IMR-90 (cell line): ENCODE measurements at regions not wholly inside any gene's neighbourhood (a gene's known extent, or its start where the extent isn't known, plus 50 kb on each side); places are given as distances from the start of the nearest gene placed in this dataset.

Experiments
- ATAC-seq: fragments of 200-7000 bp; cut with Tn5 transposase; 2 replicates; pipeline ENCODE4 v1.9.1; 2020; ENCODE audit warnings: low read depth, mild to moderate bottlenecking, moderate library complexity
- BruUV-seq: library from RNA; stranded (reverse); fragments of 400-500 nt; replicated peaks from 2 replicates; lab custom pipeline; 2021; lab: Mats Ljungman, UMichigan
- CTCF ChIA-PET: fragments of 300-600 bp; formaldehyde crosslinking; extraction: SDS; loops from one replicate; lab custom pipeline; 2021; ENCODE audit warnings: antibody characterized with exemption; lab: Yijun Ruan, JAX
- POLR2A ChIA-PET: fragments of 300-600 bp; sonication (Branson Sonifier 250); formaldehyde crosslinking; loops from one replicate; lab custom pipeline; 2022; ENCODE audit warnings: antibody characterized with exemption; ENCODE audit not compliant: unreplicated experiment; lab: Charles Lee
- DNase-seq: peaks from one replicate; pipeline ENCODE4 v3.0.0; 2013
- H2AFZ ChIP-seq: replicated peaks from 2 replicates; pipeline ENCODE3; 2013; ENCODE audit warnings: low read length, mild to moderate bottlenecking; ENCODE audit not compliant: poor library complexity
- H2AK5ac ChIP-seq: 2 replicates; pipeline ENCODE4 v1.6.1; 2013; ENCODE audit warnings: low read depth, low read length, inconsistent platforms
- H2AK9ac ChIP-seq: replicated peaks from 2 replicates; pipeline ENCODE3; 2013; ENCODE audit warnings: mild to moderate bottlenecking, low read depth, low read length, moderate library complexity; ENCODE audit not compliant: poor library complexity
- H2BK120ac ChIP-seq: 2 replicates; pipeline ENCODE4 v1.6.1; 2013; ENCODE audit warnings: low read depth, low read length, inconsistent platforms
- H2BK15ac ChIP-seq: 3 replicates; pipeline ENCODE4 v1.6.1; 2013; ENCODE audit warnings: low read depth, low read length, inconsistent platforms
- H2BK20ac ChIP-seq: 2 replicates; pipeline ENCODE4 v1.6.1; 2013; ENCODE audit warnings: low read depth, mild to moderate bottlenecking, inconsistent platforms, low read length, moderate library complexity
- H2BK5ac ChIP-seq: 2 replicates; pipeline ENCODE4 v1.6.1; 2013; ENCODE audit warnings: mild to moderate bottlenecking, low read depth, low read length, inconsistent platforms; ENCODE audit not compliant: poor library complexity, severe bottlenecking
- H3K14ac ChIP-seq: replicated peaks from 2 replicates; pipeline ENCODE4 v1.6.1; 2013; ENCODE audit warnings: low read depth, low read length, inconsistent platforms
- H3K18ac ChIP-seq: 2 replicates; pipeline ENCODE4 v1.6.1; 2013; ENCODE audit warnings: low read depth, low read length, control low read depth
- H3K23ac ChIP-seq: 2 replicates; pipeline ENCODE4 v1.6.1; 2013; ENCODE audit warnings: low read depth, low read length, inconsistent platforms
- H3K27ac ChIP-seq: 2 replicates; pipeline ENCODE4 v1.5.1; 2013; ENCODE audit warnings: mild to moderate bottlenecking, control low read depth, low read length; ENCODE audit not compliant: insufficient read depth
- H3K27me3 ChIP-seq: 2 replicates; pipeline ENCODE4 v1.6.1; 2013; ENCODE audit warnings: low read length; ENCODE audit not compliant: control insufficient read depth, insufficient read depth
- H3K36me3 ChIP-seq: 2 replicates; pipeline ENCODE4 v1.6.1; 2013; ENCODE audit warnings: low read length, mixed read lengths; ENCODE audit not compliant: control insufficient read depth, insufficient read depth
- H3K4ac ChIP-seq: 2 replicates; pipeline ENCODE4 v1.6.1; 2013; ENCODE audit warnings: low read depth, low read length, inconsistent platforms
- H3K4me1 ChIP-seq: 2 replicates; pipeline ENCODE4 v1.6.1; 2013; ENCODE audit warnings: low read length, mixed read lengths; ENCODE audit not compliant: control insufficient read depth, insufficient read depth
- H3K4me2 ChIP-seq: 2 replicates; pipeline ENCODE4 v1.6.1; 2013; ENCODE audit warnings: low read depth, mild to moderate bottlenecking, control low read depth, low read length, moderate library complexity
- H3K4me3 ChIP-seq: 2 replicates; pipeline ENCODE4 v1.5.1; 2013; ENCODE audit warnings: low read depth, mild to moderate bottlenecking, control low read depth, low read length, moderate library complexity; ENCODE audit not compliant: insufficient read depth
- H3K56ac ChIP-seq: 2 replicates; pipeline ENCODE4 v1.6.1; 2013; ENCODE audit warnings: low read length, inconsistent platforms; ENCODE audit not compliant: insufficient read depth; ENCODE audit errors: extremely low read depth
- H3K79me1 ChIP-seq, 2 experiments: 2 replicates each; pipeline ENCODE4 v1.6.1; 2013; ENCODE audit warnings: low read length in 2 of 2, inconsistent platforms in 1 of 2, low read depth in 1 of 2
- H3K9ac ChIP-seq: 2 replicates; pipeline ENCODE4 v1.6.1; 2013; ENCODE audit warnings: low read depth, low read length, control low read depth
- H3K9me1 ChIP-seq: 2 replicates; pipeline ENCODE4 v1.6.1; 2013; ENCODE audit warnings: low read length, inconsistent platforms; ENCODE audit not compliant: insufficient read depth
- H3K9me3 ChIP-seq: 2 replicates; pipeline ENCODE4 v1.6.1; 2013; ENCODE audit warnings: low read length; ENCODE audit not compliant: control insufficient read depth, insufficient read depth
- H4K20me1 ChIP-seq: 2 replicates; pipeline ENCODE4 v1.6.1; 2013; ENCODE audit warnings: low read length, inconsistent platforms; ENCODE audit not compliant: insufficient read depth
- H4K5ac ChIP-seq: 2 replicates; pipeline ENCODE4 v1.6.1; 2013; ENCODE audit warnings: mild to moderate bottlenecking, low read depth, low read length, control low read depth
- H4K8ac ChIP-seq, 2 experiments: 2 replicates each; pipeline ENCODE4 v1.6.1; 2013; ENCODE audit warnings: low read depth in 2 of 2, low read length in 2 of 2, control low read depth in 1 of 2, inconsistent platforms in 1 of 2
- H4K91ac ChIP-seq: 2 replicates; pipeline ENCODE4 v1.6.1; 2013; ENCODE audit warnings: low read depth, low read length, inconsistent platforms; ENCODE audit not compliant: insufficient read depth
- BHLHE40 ChIP-seq: fragments of 150-350 bp; IDR thresholded peaks from 2 replicates; pipeline ENCODE4 v1.6.1; 2016; ENCODE audit warnings: mild to moderate bottlenecking, low read depth, low read length
- CEBPB ChIP-seq: IDR thresholded peaks from 2 replicates; pipeline ENCODE4 v1.6.1; 2012; ENCODE audit warnings: low read depth, low read length, improper control_type of control experiment
- CHD1 ChIP-seq: IDR thresholded peaks from 2 replicates; pipeline ENCODE4 v1.6.1; 2012; ENCODE audit warnings: low read depth, low read length, improper control_type of control experiment
- FOS ChIP-seq: fragments of 150-350 bp; IDR thresholded peaks from 2 replicates; pipeline ENCODE4 v1.6.1; 2016; ENCODE audit warnings: low read depth, low read length
- MAFK ChIP-seq: IDR thresholded peaks from 2 replicates; pipeline ENCODE4 v1.6.1; 2012; ENCODE audit warnings: low read depth, low read length, improper control_type of control experiment
- MAZ ChIP-seq: IDR thresholded peaks from 2 replicates; pipeline ENCODE4 v1.6.1; 2012; ENCODE audit warnings: low read depth, mild to moderate bottlenecking, low read length, improper control_type of control experiment, moderate library complexity, borderline replicate concordance
- MXI1 ChIP-seq: IDR thresholded peaks from 2 replicates; pipeline ENCODE4 v1.6.1; 2012; ENCODE audit warnings: low read depth, mild to moderate bottlenecking, low read length, moderate library complexity, borderline replicate concordance
- NFE2L2 ChIP-seq: fragments of 150-350 bp; IDR thresholded peaks from 2 replicates; pipeline ENCODE4 v1.6.1; 2016; ENCODE audit warnings: low read depth, mild to moderate bottlenecking, low read length
- POLR2A ChIP-seq: IDR thresholded peaks from 2 replicates; pipeline ENCODE4 v1.6.1; 2012; ENCODE audit warnings: mild to moderate bottlenecking, low read depth, low read length
- RAD21 ChIP-seq: IDR thresholded peaks from 2 replicates; pipeline ENCODE4 v1.6.1; 2012; ENCODE audit warnings: low read length, improper control_type of control experiment
- RCOR1 ChIP-seq: IDR thresholded peaks from 2 replicates; pipeline ENCODE4 v1.6.1; 2012; ENCODE audit warnings: mild to moderate bottlenecking, low read length, improper control_type of control experiment; ENCODE audit not compliant: insufficient replicate concordance
- RFX5 ChIP-seq: IDR thresholded peaks from 2 replicates; pipeline ENCODE4 v1.8.0; 2012; ENCODE audit warnings: low read depth, mild to moderate bottlenecking, low read length, moderate library complexity
- SMC3 ChIP-seq: fragments of 150-350 bp; IDR thresholded peaks from 2 replicates; pipeline ENCODE4 v1.6.1; 2016; ENCODE audit warnings: low read depth, mild to moderate bottlenecking, antibody characterized with exemption, low read length, moderate library complexity
- WGBS, 2 experiments: methylation state at CpG; one replicate each; pipeline versions ENCODE4 v1.1.5 to v1.1.7; 2013; ENCODE audit warnings: missing lambda C conversion rate in 2 of 2; ENCODE audit not compliant: insufficient read length in 1 of 2; ENCODE audit errors: extremely low coverage in 2 of 2; 5-methylcytosine and 5-hydroxymethylcytosine counted together
- dilution Hi-C: fragments of 300-500 bp; cut with HindIII; formaldehyde crosslinking; loops from one replicate; pipeline ENCODE4 v1.14.3; 2018; ENCODE audit warnings: low sequenced_read_pairs; ENCODE audit not compliant: unreplicated experiment
- in situ Hi-C: fragments of 300-500 bp; cut with MboI; formaldehyde crosslinking; loops from 3 replicates; pipeline ENCODE4 v1.14.3; 2019; ENCODE audit warnings: low sequenced_read_pairs, inconsistent platforms, mixed read lengths
- intact Hi-C: fragments of 100-400 bp; cut with micrococcal nuclease; formaldehyde crosslinking; loops from 2 replicates; pipeline ENCODE4 v1.10.0; 2022
- TF ChIP-seq, protein P1 (sequence below): fragments of 150-350 bp; IDR thresholded peaks from 2 replicates; pipeline ENCODE4 v1.6.1; 2017; ENCODE audit warnings: mild to moderate bottlenecking, antibody characterized with exemption, low read length, low read depth
- TF ChIP-seq, protein P2 (sequence below): conservative IDR thresholded peaks from 2 replicates; pipeline ENCODE4 v1.5.1; 2012; ENCODE audit warnings: mild to moderate bottlenecking, low read depth, low read length, improper control_type of control experiment
- TF ChIP-seq, protein P3 (sequence below): fragments of 150-350 bp; IDR thresholded peaks from 2 replicates; pipeline ENCODE4 v1.6.1; 2016; ENCODE audit warnings: low read depth, mild to moderate bottlenecking, low read length, moderate library complexity, borderline replicate concordance

DNA sequence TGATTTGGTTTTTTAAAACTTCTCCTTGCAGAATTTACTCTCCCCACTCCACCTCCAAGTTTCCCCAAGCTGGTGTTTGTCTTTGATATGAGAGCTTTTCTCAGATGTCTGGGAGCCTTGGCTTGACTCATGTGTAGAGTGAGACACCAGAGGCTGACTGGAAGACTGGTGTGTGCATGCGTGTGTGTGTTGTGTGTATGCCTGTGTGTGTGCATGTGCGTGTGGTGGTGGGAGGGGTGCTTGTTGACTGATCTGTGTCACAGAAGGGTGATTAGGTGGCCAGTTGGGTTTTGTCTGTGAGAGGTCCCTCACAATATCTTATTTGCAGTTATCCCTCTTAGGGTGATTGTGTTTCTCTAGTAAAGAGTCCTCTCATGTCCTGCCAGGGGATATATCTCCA, 50.5 kb upstream of the HPCAL1 start:
- Histone ChIP-seq H3K4ac (no peak overlapping the region), H3K56ac (no peak overlapping the region), H3K9me3 (peaks cover 10% of the 10 kb centered on the region), H3K14ac (no peak overlapping the region), H3K4me1 (no peaks in the 10 kb centered on the region), H4K8ac (no peak overlapping the region), H4K20me1 (no peaks in the 10 kb centered on the region), H3K23ac (no peak overlapping the region), H2AK9ac (no peak overlapping the region), H4K91ac (no peak overlapping the region), H2AFZ (no peak overlapping the region), H3K4me3 (no peak overlapping the region), H3K27ac (no peak overlapping the region), H2BK5ac (no peak overlapping the region), H3K79me1 (no peaks in the 10 kb centered on the region), H3K18ac (no peak overlapping the region), H3K9ac (no peak overlapping the region), H2BK20ac (no peak overlapping the region), H3K4me2 (no peak overlapping the region), H2AK5ac (no peak overlapping the region), H4K5ac (no peak overlapping the region), H3K36me3 (no peaks in the 10 kb centered on the region), H3K9me1 (no peaks in the 10 kb centered on the region), H2BK120ac (no peak overlapping the region), H2BK15ac (no peak overlapping the region), H3K27me3 (peaks cover 12% of the 10 kb centered on the region)
- ChIA-PET CTCF (no interaction called here), POLR2A (no interaction called here)
- intact Hi-C loops, result no loop called here
- dilution Hi-C loops, result no loop called here
- no peak for ATAC-seq
- no peak for DNase-seq
- TF ChIP-seq MAFK, result no peak
- TF ChIP-seq CHD1, result no peak
- TF ChIP-seq CEBPB, result no peak
- TF ChIP-seq POLR2A, result no peak
- TF ChIP-seq, protein P1, sequence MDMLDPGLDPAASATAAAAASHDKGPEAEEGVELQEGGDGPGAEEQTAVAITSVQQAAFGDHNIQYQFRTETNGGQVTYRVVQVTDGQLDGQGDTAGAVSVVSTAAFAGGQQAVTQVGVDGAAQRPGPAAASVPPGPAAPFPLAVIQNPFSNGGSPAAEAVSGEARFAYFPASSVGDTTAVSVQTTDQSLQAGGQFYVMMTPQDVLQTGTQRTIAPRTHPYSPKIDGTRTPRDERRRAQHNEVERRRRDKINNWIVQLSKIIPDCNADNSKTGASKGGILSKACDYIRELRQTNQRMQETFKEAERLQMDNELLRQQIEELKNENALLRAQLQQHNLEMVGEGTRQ, result no peak
- TF ChIP-seq NFE2L2, result no peak
- TF ChIP-seq BHLHE40, result no peak
- TF ChIP-seq, protein P2, sequence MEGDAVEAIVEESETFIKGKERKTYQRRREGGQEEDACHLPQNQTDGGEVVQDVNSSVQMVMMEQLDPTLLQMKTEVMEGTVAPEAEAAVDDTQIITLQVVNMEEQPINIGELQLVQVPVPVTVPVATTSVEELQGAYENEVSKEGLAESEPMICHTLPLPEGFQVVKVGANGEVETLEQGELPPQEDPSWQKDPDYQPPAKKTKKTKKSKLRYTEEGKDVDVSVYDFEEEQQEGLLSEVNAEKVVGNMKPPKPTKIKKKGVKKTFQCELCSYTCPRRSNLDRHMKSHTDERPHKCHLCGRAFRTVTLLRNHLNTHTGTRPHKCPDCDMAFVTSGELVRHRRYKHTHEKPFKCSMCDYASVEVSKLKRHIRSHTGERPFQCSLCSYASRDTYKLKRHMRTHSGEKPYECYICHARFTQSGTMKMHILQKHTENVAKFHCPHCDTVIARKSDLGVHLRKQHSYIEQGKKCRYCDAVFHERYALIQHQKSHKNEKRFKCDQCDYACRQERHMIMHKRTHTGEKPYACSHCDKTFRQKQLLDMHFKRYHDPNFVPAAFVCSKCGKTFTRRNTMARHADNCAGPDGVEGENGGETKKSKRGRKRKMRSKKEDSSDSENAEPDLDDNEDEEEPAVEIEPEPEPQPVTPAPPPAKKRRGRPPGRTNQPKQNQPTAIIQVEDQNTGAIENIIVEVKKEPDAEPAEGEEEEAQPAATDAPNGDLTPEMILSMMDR, result no peak
- TF ChIP-seq MXI1, result no peak
- no peak for TF ChIP-seq FOS
- no peak for TF ChIP-seq RAD21
- TF ChIP-seq MAZ, result no peak
- TF ChIP-seq SMC3, result no peak
- TF ChIP-seq, protein P3, sequence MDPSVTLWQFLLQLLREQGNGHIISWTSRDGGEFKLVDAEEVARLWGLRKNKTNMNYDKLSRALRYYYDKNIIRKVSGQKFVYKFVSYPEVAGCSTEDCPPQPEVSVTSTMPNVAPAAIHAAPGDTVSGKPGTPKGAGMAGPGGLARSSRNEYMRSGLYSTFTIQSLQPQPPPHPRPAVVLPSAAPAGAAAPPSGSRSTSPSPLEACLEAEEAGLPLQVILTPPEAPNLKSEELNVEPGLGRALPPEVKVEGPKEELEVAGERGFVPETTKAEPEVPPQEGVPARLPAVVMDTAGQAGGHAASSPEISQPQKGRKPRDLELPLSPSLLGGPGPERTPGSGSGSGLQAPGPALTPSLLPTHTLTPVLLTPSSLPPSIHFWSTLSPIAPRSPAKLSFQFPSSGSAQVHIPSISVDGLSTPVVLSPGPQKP, result no peak
- TF ChIP-seq RFX5, result no peak
- TF ChIP-seq RCOR1, result no peak
- WGBS, 2 experiments, result 90% methylated on average over 2 of the region's 2 CpGs; no CpG with 5 or more reads in 1 of the 2 experiments
- no TSS peak for BruUV-seq
- in situ Hi-C loops, result no loop called here
